ENCODE measurements at regions not wholly inside any gene's neighbourhood (a gene's known extent, or its start where the extent isn't known, plus 50 kb on each side); places are given as distances from the start of the nearest gene placed in this dataset.

- TF ChIP-seq RAD21 (IDR thresholded peaks at IDR 0.05 in 1 of 2, conservative IDR thresholded peaks at IDR 0.05 in 1 of 2; ENCODE audit: low read depth in 2 of 2, low read length in 2 of 2) (no peak), TAF1 (IDR thresholded peaks at IDR 0.05; ENCODE audit: low read depth, low read length) (no peak), CHD1 (IDR thresholded peaks at IDR 0.05; ENCODE audit: low read depth, low read length) (no peak), ZNF274 (IDR thresholded peaks at IDR 0.05; ENCODE audit: borderline replicate concordance, extremely low read depth, low read length) (no peak), SP4 (IDR thresholded peaks at IDR 0.05; ENCODE audit: low read length) (no peak), SP1 (IDR thresholded peaks at IDR 0.05; ENCODE audit: low read depth, low read length) (no peak)
Observed at GRCh38 chr3:170777564-170777926, 92.5 kb downstream of the RPL22L1 start (continued).
